CD8-positive, alpha-beta memory T cell (primary cell): ENCODE measurements at regions not wholly inside any gene's neighbourhood (a gene's known extent, or its start where the extent isn't known, plus 50 kb on each side); places are given as distances from the start of the nearest gene placed in this dataset.

Experiments
- CTCF ChIA-PET: fragments of 350-600 bp; sonication (Branson Sonifier 250); formaldehyde crosslinking; loops from one replicate; lab custom pipeline; 2021; ENCODE audit warnings: antibody characterized with exemption; lab: Charles Lee
- POLR2A ChIA-PET: fragments of 350-600 bp; sonication (Branson Sonifier 250); formaldehyde crosslinking; loops from one replicate; lab custom pipeline; 2021; ENCODE audit warnings: antibody characterized with exemption; lab: Charles Lee
- DNase-seq, 5 donors: peaks; one replicate each; pipeline versions ENCODE4 v3.0.0 to v3.0.0-alpha.2; 2020 to 2022; ENCODE audit warnings: mixed read lengths in 1 of 5
- H3K27ac ChIP-seq: one replicate; pipeline ENCODE4 v1.7.0; 2013; ENCODE audit warnings: low read depth, mild to moderate bottlenecking, low read length, moderate library complexity
- H3K27me3 ChIP-seq: 2 replicates; pipeline ENCODE4 v1.7.0; 2013; ENCODE audit warnings: low read length, mild to moderate bottlenecking; ENCODE audit not compliant: insufficient read depth, poor library complexity, severe bottlenecking
- H3K36me3 ChIP-seq: 2 replicates; pipeline ENCODE4 v1.7.0; 2013; ENCODE audit warnings: mild to moderate bottlenecking, low read length, moderate library complexity; ENCODE audit not compliant: insufficient read depth
- H3K4me1 ChIP-seq: 2 replicates; pipeline ENCODE4 v1.7.0; 2013; ENCODE audit warnings: mild to moderate bottlenecking, low read length, moderate library complexity; ENCODE audit not compliant: insufficient read depth
- H3K4me3 ChIP-seq: 2 replicates; pipeline ENCODE4 v1.7.0; 2013; ENCODE audit warnings: mild to moderate bottlenecking, low read length
- H3K9me3 ChIP-seq: 2 replicates; pipeline ENCODE4 v1.7.0; 2013; ENCODE audit warnings: mild to moderate bottlenecking, low read length
- H3K27ac Mint-ChIP-seq, 8 donors: one replicate each; pipeline ENCODE4 v1.8.0; 2020 to 2021; ENCODE audit warnings: mixed read lengths in 8 of 8, mild to moderate bottlenecking in 6 of 8, inconsistent platforms in 3 of 8, moderate library complexity in 3 of 8
- H3K27me3 Mint-ChIP-seq, 2 donors: one replicate each; pipeline ENCODE4 v1.8.0; 2020 to 2021; ENCODE audit warnings: mixed read lengths in 2 of 2, mild to moderate bottlenecking in 1 of 2, moderate library complexity in 1 of 2
- H3K36me3 Mint-ChIP-seq, 3 donors: one replicate each; pipeline ENCODE4 v1.8.0; 2020 to 2021; ENCODE audit warnings: mixed read lengths in 3 of 3, inconsistent platforms in 1 of 3, mild to moderate bottlenecking in 1 of 3
- H3K4me1 Mint-ChIP-seq, 3 donors: one replicate each; pipeline ENCODE4 v1.8.0; 2020 to 2021; ENCODE audit warnings: mixed read lengths in 3 of 3, inconsistent platforms in 1 of 3, mild to moderate bottlenecking in 1 of 3
- H3K4me3 Mint-ChIP-seq, 7 donors: one replicate each; pipeline ENCODE4 v1.8.0; 2020 to 2021; ENCODE audit warnings: mixed read lengths in 7 of 7, mild to moderate bottlenecking in 6 of 7, moderate library complexity in 4 of 7, inconsistent platforms in 2 of 7
- H3K9me3 Mint-ChIP-seq, 5 donors: one replicate each; pipeline ENCODE4 v1.8.0; 2020 to 2022; ENCODE audit warnings: mixed read lengths in 5 of 5, mild to moderate bottlenecking in 3 of 5, moderate library complexity in 2 of 5, inconsistent platforms in 1 of 5

DNA sequence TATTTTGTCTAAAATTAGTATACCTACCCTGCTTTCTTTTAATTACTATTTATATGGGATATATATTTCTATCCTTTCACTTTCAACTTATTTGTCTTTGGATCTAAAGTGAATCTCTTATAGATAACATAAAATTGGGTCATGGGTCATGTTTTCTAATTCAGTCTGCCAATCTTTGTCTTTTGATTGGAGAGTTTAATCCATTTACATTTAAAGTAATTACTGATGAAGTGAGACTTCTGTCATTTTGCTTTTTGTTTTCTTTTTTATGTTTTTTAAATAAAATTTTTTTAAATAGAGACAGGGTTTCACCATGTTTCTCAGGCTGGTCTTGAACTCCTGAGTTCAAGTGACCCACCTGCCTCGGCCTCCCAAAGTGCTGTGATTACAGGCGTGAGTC, 50.5 kb upstream of the PRDM1 start:
- Mint-ChIP-seq H3K4me3 (no peak overlapping the region), H3K27me3 (peaks cover 0 to 3% of the 10 kb centered on the region in 2 donors), H3K36me3 (peaks cover 0 to 15% (median 3%) of the 10 kb centered on the region in 3 donors), H3K9me3 (peaks cover 0 to 14% (median 9%) of the 10 kb centered on the region in 5 donors), H3K27ac (no peak overlapping the region), H3K4me1 (peaks cover 0 to 4% (median 0%) of the 10 kb centered on the region in 3 donors)
- Histone ChIP-seq H3K4me1 (no peaks in the 10 kb centered on the region), H3K4me3 (no peak overlapping the region), H3K27me3 (no peaks in the 10 kb centered on the region), H3K9me3 (no peaks in the 10 kb centered on the region), H3K27ac (no peak overlapping the region), H3K36me3 (no peaks in the 10 kb centered on the region)
- ChIA-PET POLR2A (no interaction called here), CTCF (no interaction called here)
- DNase-seq: no peak

DNA sequence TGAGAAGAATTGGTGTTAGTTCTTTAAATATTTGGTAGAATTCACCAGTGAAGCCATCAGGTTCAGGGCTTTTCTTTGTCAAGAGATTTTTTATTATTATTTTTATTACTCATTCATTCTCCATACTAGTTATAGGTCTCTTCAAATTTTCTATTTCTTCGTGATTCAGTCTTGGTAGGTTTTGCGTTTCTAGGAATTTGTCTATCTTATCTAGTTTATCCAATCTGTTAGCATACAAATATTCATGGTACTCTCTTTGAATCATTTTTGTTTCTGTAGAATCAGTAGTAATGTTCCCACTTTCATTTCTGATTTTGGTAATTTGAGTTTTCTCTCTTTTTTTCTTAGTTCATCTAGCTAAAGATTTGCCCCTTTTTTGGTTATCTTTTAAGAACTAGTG, 52.3 kb upstream of the PRDM1 start:
- POLR2A ChIA-PET: no interaction called here
- no peaks in the 10 kb centered on the region for H3K36me3 ChIP-seq
- peaks cover 0 to 15% (median 3%) of the 10 kb centered on the region in 3 donors for H3K36me3 Mint-ChIP-seq
- no peak overlapping the region for H3K27ac ChIP-seq
- H3K4me1 ChIP-seq: no peaks in the 10 kb centered on the region
- no peaks in the 10 kb centered on the region for H3K27me3 ChIP-seq
- no peaks in the 10 kb centered on the region for H3K9me3 ChIP-seq
- CTCF ChIA-PET: no interaction called here
- peaks cover 3% of the 10 kb centered on the region in 2 donors for H3K27me3 Mint-ChIP-seq
- no peak overlapping the region for H3K27ac Mint-ChIP-seq
- peaks cover 0 to 14% (median 9%) of the 10 kb centered on the region in 5 donors for H3K9me3 Mint-ChIP-seq
- H3K4me3 Mint-ChIP-seq: no peak overlapping the region
- no peak for DNase-seq
- H3K4me1 Mint-ChIP-seq: peaks cover 0 to 4% (median 0%) of the 10 kb centered on the region in 3 donors
- H3K4me3 ChIP-seq: no peak overlapping the region

DNA sequence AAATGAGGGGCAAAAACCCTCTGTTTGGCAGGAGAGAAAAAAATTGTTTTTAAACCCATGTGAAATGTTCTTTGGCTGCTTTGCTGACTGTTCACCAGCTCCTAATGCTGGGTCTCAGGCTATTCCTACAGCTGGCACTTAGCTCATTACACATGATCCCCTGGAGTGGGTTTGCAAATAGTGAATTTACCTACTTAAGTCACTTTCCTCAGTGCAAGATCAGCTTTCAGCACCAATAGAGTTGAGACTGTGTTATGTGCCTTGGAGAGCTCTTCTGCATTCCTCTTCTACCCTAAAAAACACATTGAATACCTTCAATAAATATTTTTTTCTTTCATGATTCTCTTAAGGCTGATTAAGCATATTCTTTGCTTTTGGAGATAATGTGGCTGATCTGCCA, 58.4 kb upstream of the PRDM1 start:
- peaks cover 2 to 9% of the 10 kb centered on the region in 2 donors for H3K27me3 Mint-ChIP-seq
- POLR2A ChIA-PET: no interaction called here

DNA sequence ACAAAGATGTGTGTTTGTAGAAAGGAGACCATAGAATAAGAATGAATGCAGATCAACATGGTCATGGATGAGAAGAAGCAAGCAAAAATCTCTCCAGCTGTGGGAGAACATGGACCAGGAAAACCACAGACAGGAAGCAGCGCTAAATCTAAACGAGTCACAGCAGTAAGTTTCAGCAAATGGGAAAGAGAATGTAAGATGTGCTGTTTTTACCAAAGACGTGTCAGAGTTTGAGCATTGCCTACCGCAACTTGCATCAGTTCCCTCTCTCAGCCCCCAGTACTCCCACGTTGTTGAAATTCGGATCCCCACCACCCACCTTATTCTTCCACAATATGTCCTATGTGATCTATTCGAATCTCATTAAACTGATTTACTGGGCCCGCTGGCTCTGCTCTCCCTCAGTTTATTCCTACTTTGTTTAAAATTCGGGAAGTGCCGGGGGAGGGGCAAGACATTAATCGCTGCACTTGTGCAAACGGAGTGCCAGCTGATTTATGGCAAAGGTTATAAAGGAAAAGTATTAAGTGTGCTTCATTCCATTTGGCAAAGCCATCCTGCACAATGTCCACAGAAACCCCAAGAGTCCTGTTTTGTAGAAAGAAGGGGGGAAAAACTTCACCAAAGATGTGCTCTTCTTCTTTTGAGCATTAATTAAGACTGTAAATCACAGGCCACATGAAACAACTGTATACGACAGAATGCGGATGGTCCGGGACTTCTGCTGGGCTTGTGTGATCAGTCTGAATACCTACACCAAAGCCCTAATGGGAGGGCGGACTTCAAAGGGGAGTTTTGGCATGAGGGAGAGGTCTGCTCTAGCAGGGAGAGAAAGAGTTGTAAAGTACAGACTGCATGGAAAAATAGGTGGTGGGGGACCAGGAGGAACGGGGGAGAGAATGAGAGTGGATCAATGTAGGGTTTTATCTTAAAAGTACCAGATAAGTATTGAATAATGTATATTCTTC, 59.1 kb upstream of the PRDM1 start:
- Mint-ChIP-seq H3K27me3 (peaks cover 2 to 9% of the 10 kb centered on the region in 2 donors), H3K4me1 (peaks cover 0 to 10% (median 2%) of the 10 kb centered on the region in 3 donors), H3K27ac (no peak overlapping the region), H3K4me3 (peak overlapping the region in 3 of 7 donors; percentile 19 to 72 (median 61)), H3K9me3 (no peaks in the 10 kb centered on the region), H3K36me3 (peaks cover 0 to 3% (median 2%) of the 10 kb centered on the region in 3 donors)
- DNase-seq: no peak
- H3K9me3 ChIP-seq: no peaks in the 10 kb centered on the region
- no peaks in the 10 kb centered on the region for H3K27me3 ChIP-seq
- CTCF ChIA-PET: no interaction called here
- no peaks in the 10 kb centered on the region for H3K4me1 ChIP-seq
- no peak overlapping the region for H3K27ac ChIP-seq
- POLR2A ChIA-PET: no interaction called here
- no peaks in the 10 kb centered on the region for H3K36me3 ChIP-seq
- H3K4me3 ChIP-seq: no peak overlapping the region

More for the DNA sequence above, 58.4 kb upstream of the PRDM1 start:
- H3K4me3 Mint-ChIP-seq: no peak overlapping the region
- Histone ChIP-seq H3K36me3 (no peaks in the 10 kb centered on the region), H3K4me1 (no peaks in the 10 kb centered on the region), H3K27ac (no peak overlapping the region), H3K27me3 (no peaks in the 10 kb centered on the region), H3K9me3 (no peaks in the 10 kb centered on the region), H3K4me3 (no peak overlapping the region)
- H3K27ac Mint-ChIP-seq: no peak overlapping the region
- H3K36me3 Mint-ChIP-seq: peaks cover 0 to 3% (median 2%) of the 10 kb centered on the region in 3 donors
- H3K4me1 Mint-ChIP-seq: peaks cover 0 to 10% (median 2%) of the 10 kb centered on the region in 3 donors
- DNase-seq: no peak
- CTCF ChIA-PET: no interaction called here
- H3K9me3 Mint-ChIP-seq: no peaks in the 10 kb centered on the region

DNA sequence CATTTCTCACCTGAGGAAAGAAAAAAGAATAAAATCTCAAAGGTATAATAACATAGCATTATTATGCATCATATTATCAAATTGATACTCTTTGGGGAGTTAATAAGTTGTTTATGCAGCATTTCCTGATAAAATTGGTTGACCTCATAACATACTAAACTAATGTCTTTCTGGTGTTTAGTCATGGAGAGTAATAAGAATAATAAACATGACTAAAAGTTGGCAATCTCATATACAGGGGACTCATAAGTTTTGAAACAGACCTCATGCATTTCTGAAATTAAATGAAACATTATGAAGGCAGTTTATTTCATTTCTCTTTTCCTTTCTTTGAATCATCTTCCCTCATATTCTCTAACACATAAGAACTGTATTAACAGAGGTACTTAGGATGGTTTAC, 60.5 kb upstream of the PRDM1 start:
- Mint-ChIP-seq H3K36me3 (peaks cover 0 to 3% (median 2%) of the 10 kb centered on the region in 3 donors), H3K9me3 (no peaks in the 10 kb centered on the region), H3K27ac (no peak overlapping the region), H3K27me3 (peaks cover 5 to 9% of the 10 kb centered on the region in 2 donors), H3K4me3 (no peak overlapping the region), H3K4me1 (peaks cover 0 to 10% (median 2%) of the 10 kb centered on the region in 3 donors)
- Histone ChIP-seq H3K4me1 (no peaks in the 10 kb centered on the region), H3K4me3 (no peak overlapping the region), H3K27me3 (no peaks in the 10 kb centered on the region), H3K36me3 (no peaks in the 10 kb centered on the region), H3K9me3 (no peaks in the 10 kb centered on the region), H3K27ac (no peak overlapping the region)
- ChIA-PET CTCF (no interaction called here), POLR2A (no interaction called here)
- no peak for DNase-seq

DNA sequence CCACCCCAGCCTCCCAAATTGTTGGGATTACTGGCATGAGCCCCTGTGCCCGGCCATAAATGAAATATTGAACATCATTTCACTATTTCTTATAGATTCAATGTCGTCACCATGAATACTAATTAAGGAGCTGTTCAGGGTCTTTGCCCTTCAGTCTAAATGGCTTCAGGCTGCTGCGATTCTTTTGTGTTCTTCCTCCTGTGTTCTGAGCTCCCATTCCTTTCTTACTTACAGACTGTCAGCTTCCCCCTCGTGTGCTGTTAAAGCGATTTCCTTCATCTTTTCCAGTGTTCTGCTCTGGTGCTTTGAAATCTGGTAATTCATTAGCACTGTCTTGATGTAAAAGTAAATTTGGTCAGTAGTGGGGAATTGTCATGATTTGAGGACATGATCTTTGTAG, 63.3 kb upstream of the PRDM1 start:
- Mint-ChIP-seq H3K4me1 (peaks cover 0 to 10% (median 2%) of the 10 kb centered on the region in 3 donors), H3K36me3 (peaks cover 0 to 2% (median 0%) of the 10 kb centered on the region in 3 donors), H3K27ac (peak overlapping the region in 1 of 8 donors; percentile 77), H3K9me3 (no peaks in the 10 kb centered on the region), H3K4me3 (no peak overlapping the region), H3K27me3 (peaks cover 6% of the 10 kb centered on the region in 2 donors)
- Histone ChIP-seq H3K27me3 (no peaks in the 10 kb centered on the region), H3K36me3 (no peaks in the 10 kb centered on the region), H3K9me3 (no peaks in the 10 kb centered on the region), H3K4me1 (no peaks in the 10 kb centered on the region), H3K27ac (no peak overlapping the region), H3K4me3 (no peak overlapping the region)
- no peak for DNase-seq
- CTCF ChIA-PET: interaction anchor here (1.7 kb wide), 1 partner anchor 200 kb away, joined by 5 read pairs; no protein-coding TSS in a partner anchor
- POLR2A ChIA-PET: no interaction called here

DNA sequence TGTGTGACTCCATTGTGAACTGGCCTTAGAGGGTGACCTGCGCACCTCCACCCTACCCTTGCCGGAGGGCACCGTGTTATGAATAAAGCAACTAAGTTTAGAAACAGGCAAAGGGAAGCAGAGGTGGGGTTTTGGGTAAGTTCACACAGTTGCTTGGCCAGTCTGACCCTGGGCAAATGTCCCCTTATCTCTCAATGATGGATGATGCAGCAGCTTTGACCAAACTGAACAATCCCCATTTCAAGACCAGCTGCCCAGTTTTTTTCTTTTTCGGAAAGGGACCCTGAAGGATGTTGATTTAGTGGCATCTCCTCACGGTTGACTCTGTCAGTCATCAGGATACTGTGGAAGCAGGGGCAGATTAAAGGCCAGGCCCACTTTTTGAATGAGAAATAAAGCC, 68.7 kb upstream of the PRDM1 start:
- Histone ChIP-seq H3K27me3 (no peaks in the 10 kb centered on the region), H3K4me1 (no peaks in the 10 kb centered on the region), H3K4me3 (no peak overlapping the region), H3K27ac (no peak overlapping the region), H3K9me3 (no peaks in the 10 kb centered on the region), H3K36me3 (no peaks in the 10 kb centered on the region)
- POLR2A ChIA-PET: no interaction called here
- no peaks in the 10 kb centered on the region for H3K4me1 Mint-ChIP-seq
- peaks cover 7 to 10% of the 10 kb centered on the region in 2 donors for H3K27me3 Mint-ChIP-seq
- H3K9me3 Mint-ChIP-seq: no peaks in the 10 kb centered on the region
- no peak overlapping the region for H3K4me3 Mint-ChIP-seq
- H3K27ac Mint-ChIP-seq: no peak overlapping the region
- CTCF ChIA-PET: no interaction called here
- H3K36me3 Mint-ChIP-seq: peaks cover 0 to 5% (median 0%) of the 10 kb centered on the region in 3 donors
- DNase-seq: no peak

DNA sequence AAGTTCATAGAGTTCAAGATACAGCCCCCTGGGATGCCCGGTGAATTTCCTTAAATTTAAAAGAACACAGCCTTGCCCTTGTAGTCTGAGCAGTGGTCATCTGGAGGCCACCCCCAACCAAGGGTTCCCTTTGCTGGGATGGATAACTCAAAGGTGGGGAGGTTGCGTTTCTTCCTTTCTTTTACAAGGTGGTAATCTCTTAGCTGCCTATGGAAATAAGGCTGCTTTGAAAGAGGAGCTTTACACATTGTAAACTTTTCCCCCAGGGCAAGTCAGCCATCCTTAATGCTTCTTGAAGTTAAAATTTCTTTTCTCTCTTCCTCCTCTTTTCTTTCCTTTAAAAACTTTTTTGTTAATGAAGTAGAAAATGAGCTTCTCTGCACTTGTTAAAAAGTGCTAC, 71.2 kb upstream of the PRDM1 start:
- Histone ChIP-seq H3K4me3 (no peak overlapping the region), H3K27ac (no peak overlapping the region), H3K36me3 (no peaks in the 10 kb centered on the region), H3K9me3 (no peaks in the 10 kb centered on the region), H3K4me1 (no peaks in the 10 kb centered on the region), H3K27me3 (no peaks in the 10 kb centered on the region)
- Mint-ChIP-seq H3K9me3 (no peaks in the 10 kb centered on the region), H3K36me3 (peaks cover 0 to 5% (median 0%) of the 10 kb centered on the region in 3 donors), H3K27me3 (peaks cover 6 to 7% of the 10 kb centered on the region in 2 donors), H3K27ac (no peak overlapping the region), H3K4me3 (no peak overlapping the region), H3K4me1 (peaks cover 0 to 5% (median 0%) of the 10 kb centered on the region in 3 donors)
- DNase-seq: no peak
- CTCF ChIA-PET: no interaction called here
- POLR2A ChIA-PET: no interaction called here
